ENCODE measurements at regions not wholly inside any gene's neighbourhood (a gene's known extent, or its start where the extent isn't known, plus 50 kb on each side); places are given as distances from the start of the nearest gene placed in this dataset.

DNA sequence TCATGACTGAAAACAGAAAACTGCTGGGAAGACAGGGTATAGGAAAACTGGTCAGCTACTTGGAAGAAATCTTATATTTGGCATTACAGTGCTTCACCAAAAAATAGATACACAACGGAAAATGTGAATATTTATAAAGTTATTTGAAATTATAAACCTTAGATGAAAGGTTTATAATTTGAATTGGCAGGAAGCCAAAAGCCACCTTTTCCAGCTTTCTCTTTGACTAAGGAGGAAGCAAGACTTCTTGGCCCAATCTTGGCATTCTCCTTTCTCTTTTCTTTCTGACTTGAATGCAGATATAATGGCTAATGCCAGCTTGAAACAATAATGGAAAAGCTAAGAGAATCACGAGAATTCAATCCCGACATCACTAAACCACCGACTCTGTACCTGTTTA, 196.5 kb upstream of the PIK3C3 start:
- H3K27me3 ChIP-seq (ENCODE audit: insufficient read depth, low read depth), result no peaks in the 10 kb centered on the region
- no peak overlapping the region for H2AFZ ChIP-seq (ENCODE audit: low read depth)
- TF ChIP-seq, protein P1, sequence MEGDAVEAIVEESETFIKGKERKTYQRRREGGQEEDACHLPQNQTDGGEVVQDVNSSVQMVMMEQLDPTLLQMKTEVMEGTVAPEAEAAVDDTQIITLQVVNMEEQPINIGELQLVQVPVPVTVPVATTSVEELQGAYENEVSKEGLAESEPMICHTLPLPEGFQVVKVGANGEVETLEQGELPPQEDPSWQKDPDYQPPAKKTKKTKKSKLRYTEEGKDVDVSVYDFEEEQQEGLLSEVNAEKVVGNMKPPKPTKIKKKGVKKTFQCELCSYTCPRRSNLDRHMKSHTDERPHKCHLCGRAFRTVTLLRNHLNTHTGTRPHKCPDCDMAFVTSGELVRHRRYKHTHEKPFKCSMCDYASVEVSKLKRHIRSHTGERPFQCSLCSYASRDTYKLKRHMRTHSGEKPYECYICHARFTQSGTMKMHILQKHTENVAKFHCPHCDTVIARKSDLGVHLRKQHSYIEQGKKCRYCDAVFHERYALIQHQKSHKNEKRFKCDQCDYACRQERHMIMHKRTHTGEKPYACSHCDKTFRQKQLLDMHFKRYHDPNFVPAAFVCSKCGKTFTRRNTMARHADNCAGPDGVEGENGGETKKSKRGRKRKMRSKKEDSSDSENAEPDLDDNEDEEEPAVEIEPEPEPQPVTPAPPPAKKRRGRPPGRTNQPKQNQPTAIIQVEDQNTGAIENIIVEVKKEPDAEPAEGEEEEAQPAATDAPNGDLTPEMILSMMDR (conservative IDR thresholded peaks at IDR 0.05; ENCODE audit: low read depth, low read length), result no peak
- no peak overlapping the region for H3K9ac ChIP-seq
- no peaks in the 10 kb centered on the region for H3K36me3 ChIP-seq (ENCODE audit: insufficient read depth)
- H3K79me2 ChIP-seq (ENCODE audit: insufficient read depth, low read depth), result no peaks in the 10 kb centered on the region
- H3K27ac ChIP-seq, result no peak overlapping the region
- H4K20me1 ChIP-seq (ENCODE audit: insufficient read depth), result no peaks in the 10 kb centered on the region
- H3K4me3 ChIP-seq (IDR thresholded peaks at IDR 0.05; ENCODE audit: insufficient read depth, low read depth, low read length), result no peak overlapping the region
- H3K4me2 ChIP-seq, result no peak overlapping the region
- H3K4me1 ChIP-seq (ENCODE audit: low read depth, poor library complexity, severe bottlenecking), result no peaks in the 10 kb centered on the region

DNA sequence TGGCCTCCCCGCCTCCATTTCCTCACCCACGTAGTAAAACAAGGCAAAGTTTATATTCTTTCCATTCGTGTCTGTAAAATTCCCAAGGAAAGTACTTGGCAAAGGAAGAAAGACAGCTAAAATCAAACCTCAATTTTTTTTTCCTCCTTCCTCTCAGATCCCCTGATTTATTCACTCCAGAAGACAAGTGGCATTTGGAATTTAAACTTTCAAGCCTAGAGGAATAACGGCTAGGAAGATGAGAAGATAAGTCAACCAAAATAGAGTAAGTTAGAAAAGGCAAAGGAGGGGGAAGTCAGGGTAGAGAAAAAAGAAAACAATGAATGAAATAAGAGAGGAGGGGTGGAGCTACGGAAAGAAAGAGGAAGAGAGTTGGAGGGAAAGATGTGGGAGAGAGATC, 198.9 kb upstream of the PIK3C3 start:
- Histone ChIP-seq H3K27ac (no peak overlapping the region), H3K4me1 (ENCODE audit: low read depth, poor library complexity, severe bottlenecking) (no peaks in the 10 kb centered on the region), H3K4me2 (no peak overlapping the region), H3K79me2 (ENCODE audit: insufficient read depth, low read depth) (no peaks in the 10 kb centered on the region), H2AFZ (ENCODE audit: low read depth) (no peak overlapping the region), H3K9ac (no peak overlapping the region), H3K27me3 (ENCODE audit: insufficient read depth, low read depth) (no peaks in the 10 kb centered on the region), H4K20me1 (ENCODE audit: insufficient read depth) (no peaks in the 10 kb centered on the region), H3K4me3 (IDR thresholded peaks at IDR 0.05; ENCODE audit: insufficient read depth, low read depth, low read length) (no peak overlapping the region), H3K36me3 (ENCODE audit: insufficient read depth) (no peaks in the 10 kb centered on the region)
- TF ChIP-seq, protein P1 (conservative IDR thresholded peaks at IDR 0.05; ENCODE audit: low read depth, low read length), result no peak

DNA sequence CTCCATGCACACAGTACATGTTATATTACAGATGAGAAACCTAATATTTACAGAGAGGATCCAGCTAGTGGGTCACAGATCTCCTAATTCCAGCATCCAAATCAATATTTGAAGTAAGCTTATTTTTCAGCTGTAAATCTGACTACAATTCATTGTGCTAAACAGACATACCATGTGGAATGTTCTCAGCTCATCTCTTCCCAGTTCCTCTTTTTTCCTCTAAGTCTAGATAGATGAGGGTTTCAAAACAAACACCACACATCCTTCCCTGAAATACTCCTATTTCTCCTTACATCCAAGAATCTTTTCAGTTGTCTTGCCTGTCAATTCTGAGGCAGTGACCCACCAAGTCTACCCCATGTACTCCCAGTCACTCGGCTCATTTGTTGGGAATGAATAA, 200.7 kb upstream of the PIK3C3 start:
- Histone ChIP-seq H3K27me3 (ENCODE audit: insufficient read depth, low read depth) (no peaks in the 10 kb centered on the region), H3K4me3 (IDR thresholded peaks at IDR 0.05; ENCODE audit: insufficient read depth, low read depth, low read length) (no peak overlapping the region), H3K9ac (no peak overlapping the region), H2AFZ (ENCODE audit: low read depth) (no peak overlapping the region), H3K36me3 (ENCODE audit: insufficient read depth) (no peaks in the 10 kb centered on the region), H4K20me1 (ENCODE audit: insufficient read depth) (no peaks in the 10 kb centered on the region), H3K27ac (no peak overlapping the region), H3K4me2 (no peak overlapping the region), H3K79me2 (ENCODE audit: insufficient read depth, low read depth) (no peaks in the 10 kb centered on the region), H3K4me1 (ENCODE audit: low read depth, poor library complexity, severe bottlenecking) (no peaks in the 10 kb centered on the region)
- TF ChIP-seq, protein P1 (conservative IDR thresholded peaks at IDR 0.05; ENCODE audit: low read depth, low read length), result no peak

DNA sequence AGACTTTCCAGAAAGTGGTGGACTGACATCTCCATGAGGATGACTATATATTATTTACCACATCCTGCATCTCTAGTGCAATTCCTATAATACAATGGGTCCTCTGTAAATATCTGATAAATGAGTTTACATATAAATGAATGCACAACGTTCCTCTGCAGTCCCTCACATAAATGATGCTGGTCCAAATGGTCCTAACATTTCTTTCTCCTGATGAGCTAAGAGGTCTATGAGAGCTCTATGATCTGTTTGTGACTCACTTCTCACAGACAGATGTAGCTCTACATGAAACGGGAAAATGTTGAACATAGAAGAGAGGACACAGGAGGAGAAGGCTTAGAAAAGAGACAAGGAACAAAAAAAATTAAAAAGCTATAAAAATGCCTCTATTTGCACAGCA, 201.2 kb upstream of the PIK3C3 start:
- Histone ChIP-seq H3K27me3 (ENCODE audit: insufficient read depth, low read depth) (no peaks in the 10 kb centered on the region), H3K4me1 (ENCODE audit: low read depth, poor library complexity, severe bottlenecking) (no peaks in the 10 kb centered on the region), H3K79me2 (ENCODE audit: insufficient read depth, low read depth) (no peaks in the 10 kb centered on the region), H3K36me3 (ENCODE audit: insufficient read depth) (no peaks in the 10 kb centered on the region), H3K9ac (no peak overlapping the region), H3K4me2 (no peak overlapping the region), H2AFZ (ENCODE audit: low read depth) (no peak overlapping the region), H3K4me3 (IDR thresholded peaks at IDR 0.05; ENCODE audit: insufficient read depth, low read depth, low read length) (no peak overlapping the region), H3K27ac (no peak overlapping the region), H4K20me1 (ENCODE audit: insufficient read depth) (no peaks in the 10 kb centered on the region)
- TF ChIP-seq, protein P1 (conservative IDR thresholded peaks at IDR 0.05; ENCODE audit: low read depth, low read length), result no peak

DNA sequence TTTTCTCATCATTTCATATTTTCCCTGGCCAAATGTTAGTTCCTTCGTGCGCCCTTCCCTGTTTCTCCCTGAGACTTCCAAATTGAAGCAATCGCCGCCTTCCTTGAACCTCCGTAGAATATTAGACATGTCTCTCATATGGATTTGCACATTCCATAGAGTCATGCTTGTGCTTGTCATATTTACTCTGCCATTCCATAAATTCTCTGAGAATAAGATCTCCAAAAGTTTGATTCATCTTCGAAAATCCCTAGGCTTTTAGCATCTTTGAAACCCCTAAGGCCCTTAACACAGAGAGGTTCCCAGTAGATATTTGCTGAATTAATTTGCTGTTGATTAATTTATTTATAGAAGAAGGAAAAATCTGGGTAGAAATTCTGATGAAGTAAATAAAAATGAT, 202.2 kb upstream of the PIK3C3 start:
- no peaks in the 10 kb centered on the region for H3K36me3 ChIP-seq (ENCODE audit: insufficient read depth)
- no peak overlapping the region for H2AFZ ChIP-seq (ENCODE audit: low read depth)
- H3K27me3 ChIP-seq (ENCODE audit: insufficient read depth, low read depth), result no peaks in the 10 kb centered on the region
- TF ChIP-seq, protein P1 (conservative IDR thresholded peaks at IDR 0.05; ENCODE audit: low read depth, low read length), result no peak
- no peak overlapping the region for H3K4me3 ChIP-seq (IDR thresholded peaks at IDR 0.05; ENCODE audit: insufficient read depth, low read depth, low read length)
- no peaks in the 10 kb centered on the region for H3K79me2 ChIP-seq (ENCODE audit: insufficient read depth, low read depth)
- H3K4me2 ChIP-seq, result no peak overlapping the region
- H3K9ac ChIP-seq, result no peak overlapping the region
- no peaks in the 10 kb centered on the region for H3K4me1 ChIP-seq (ENCODE audit: low read depth, poor library complexity, severe bottlenecking)
- no peak overlapping the region for H3K27ac ChIP-seq
- no peaks in the 10 kb centered on the region for H4K20me1 ChIP-seq (ENCODE audit: insufficient read depth)
